ENCODE measurements at regions not wholly inside any gene's neighbourhood (a gene's known extent, or its start where the extent isn't known, plus 50 kb on each side); places are given as distances from the start of the nearest gene placed in this dataset.

DNA sequence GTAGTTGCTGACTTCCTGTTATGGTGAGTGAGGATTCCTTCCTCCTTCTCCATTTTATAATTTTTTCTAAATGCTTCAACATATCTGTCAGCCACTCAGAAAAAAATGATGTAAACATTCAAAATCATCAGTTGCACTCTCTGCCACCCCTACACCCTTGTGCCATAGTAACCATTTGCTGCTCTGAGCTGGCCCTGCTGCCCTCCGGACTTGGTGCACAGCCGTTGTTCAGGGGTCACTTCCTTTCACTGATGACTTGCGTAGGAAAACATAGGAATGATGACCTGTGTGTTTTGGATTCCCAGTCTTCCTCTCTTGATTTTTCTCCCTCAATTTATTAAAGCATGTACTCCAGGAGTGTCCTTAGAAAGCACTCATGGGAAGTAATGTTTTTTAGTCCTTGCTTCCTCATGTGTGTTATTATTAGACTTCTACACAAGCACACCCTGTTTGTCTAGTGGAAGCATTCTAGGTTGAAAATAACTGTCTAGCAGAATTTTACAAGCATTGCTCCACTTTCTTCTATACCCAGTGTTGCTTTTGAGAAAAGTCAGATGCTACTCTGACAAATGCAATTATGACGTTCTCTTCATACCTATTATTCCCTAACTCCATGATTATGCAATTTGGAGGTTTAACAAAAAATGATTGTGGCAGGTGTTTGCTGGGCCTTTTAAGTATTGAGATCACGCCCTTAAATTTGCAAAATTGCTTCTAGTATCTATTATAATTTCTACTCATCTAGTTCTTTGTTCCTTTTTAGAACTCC is 62.6 kb upstream of the MTPN start:
- peak; percentile 75 to 76 for DNase-seq (ENCODE audit: low read depth in 2 of 2)

DNA sequence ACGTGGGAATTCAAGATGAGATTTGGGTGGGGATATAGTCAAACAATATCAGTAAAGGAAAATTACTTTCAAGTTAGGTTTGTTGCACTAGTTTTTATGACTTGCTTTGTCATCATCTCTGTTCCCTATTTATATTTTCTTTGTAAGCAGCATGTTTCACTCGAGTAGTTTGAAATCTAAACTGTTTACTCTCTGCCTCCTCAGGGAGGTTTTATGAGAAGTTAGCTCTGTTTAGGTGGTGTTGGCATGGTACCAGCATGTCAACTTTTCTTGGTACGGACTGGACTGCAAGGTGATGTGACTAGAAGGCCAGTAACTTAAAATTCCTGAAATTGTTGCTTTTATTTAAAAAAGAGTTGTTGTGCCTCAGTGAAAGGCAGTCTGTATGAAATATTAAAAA is 59.2 kb upstream of the MTPN start:
- no peak for DNase-seq (ENCODE audit: low read depth in 2 of 2)

DNA sequence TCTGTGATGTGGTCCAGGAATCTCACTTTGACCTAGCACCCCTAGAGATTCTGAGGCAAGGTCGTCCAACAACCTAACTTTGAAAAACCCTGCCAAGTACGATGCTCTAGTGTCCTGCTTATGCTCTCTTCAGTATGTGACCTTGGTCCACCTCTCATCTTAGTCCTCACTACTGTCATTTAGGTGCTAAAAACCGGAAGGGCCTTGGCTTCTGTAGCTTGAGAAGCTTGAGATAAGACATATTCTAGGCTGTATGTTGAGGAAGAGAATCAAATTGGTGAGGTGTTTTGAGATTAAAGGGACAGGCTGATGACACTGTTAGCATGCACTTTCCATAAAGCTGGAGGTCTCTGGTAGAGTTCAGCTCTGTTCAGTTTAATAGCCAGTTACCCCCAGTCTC is 57.0 kb upstream of the MTPN start:
- no peak for DNase-seq (ENCODE audit: low read depth in 2 of 2)

DNA sequence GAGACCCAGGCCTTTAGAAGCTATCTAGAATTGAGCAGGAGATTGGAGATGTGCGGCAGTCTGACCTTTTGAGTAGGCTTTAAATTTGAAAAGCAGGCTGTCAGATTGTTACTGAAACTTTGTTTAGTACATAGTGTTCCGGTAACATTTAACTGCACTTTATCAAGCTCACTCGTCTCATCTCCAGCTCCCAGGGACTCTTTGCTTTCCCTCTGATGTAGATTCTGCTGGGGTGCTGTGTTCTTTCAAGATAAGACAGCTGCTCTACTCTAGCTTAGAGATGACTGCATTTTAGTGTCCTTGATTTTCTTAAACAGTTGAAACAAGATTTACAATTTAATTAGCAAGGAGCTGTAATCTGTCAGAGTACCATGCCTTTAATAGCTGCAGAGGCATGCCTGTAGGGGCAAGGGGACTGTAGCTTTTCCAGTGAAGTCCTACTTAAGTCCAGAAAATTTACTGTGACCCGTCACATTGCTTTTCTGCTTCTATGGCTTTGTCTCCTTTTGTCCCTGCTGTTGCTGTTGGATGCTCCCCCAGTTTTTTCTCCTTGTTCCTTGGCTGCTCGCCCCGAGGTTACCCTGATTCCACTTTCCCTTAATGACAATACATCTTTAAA is 56.4 kb upstream of the MTPN start:
- no peak for DNase-seq (ENCODE audit: low read depth in 2 of 2)

DNA sequence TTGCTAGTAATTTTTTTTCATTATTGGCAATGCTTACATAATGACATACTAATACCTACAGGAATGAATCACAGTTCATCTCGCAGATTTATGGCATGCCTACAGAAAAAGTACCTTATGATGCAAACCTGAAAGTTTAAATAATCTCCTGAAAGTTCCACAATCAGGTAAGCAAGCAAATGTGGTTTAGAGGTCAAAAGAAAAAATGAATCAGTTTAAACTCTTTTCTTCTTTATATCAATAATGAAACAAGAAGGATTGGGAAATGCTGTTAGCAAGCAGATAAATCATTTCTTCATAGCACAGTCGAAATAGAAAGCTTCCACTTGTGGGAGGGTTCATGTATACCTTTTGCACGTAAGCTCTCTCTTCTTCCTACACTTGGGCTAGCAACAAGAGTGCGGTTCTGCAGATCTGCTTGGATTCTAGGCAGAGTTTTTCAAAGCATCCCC is 53.7 kb upstream of the MTPN start:
- no peak for DNase-seq (ENCODE audit: low read depth in 2 of 2)

DNA sequence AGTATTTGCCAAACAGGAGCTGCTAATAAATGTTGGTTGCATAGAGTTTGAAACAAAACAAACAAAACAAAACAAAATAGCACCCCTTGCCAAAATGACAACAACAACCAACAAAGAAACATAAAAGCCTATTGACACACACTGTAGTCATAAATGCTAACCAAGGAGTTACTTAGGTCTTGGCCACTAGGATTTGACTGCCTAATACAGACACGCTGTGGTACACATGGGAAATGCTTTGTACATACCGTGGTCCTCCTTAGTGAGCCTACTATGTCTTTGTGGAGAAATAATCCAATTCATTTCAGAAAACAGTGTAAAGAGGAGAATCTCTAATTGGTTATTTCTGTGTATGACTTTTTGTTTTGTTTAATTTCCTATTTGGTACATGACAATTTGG is 53.2 kb upstream of the MTPN start:
- DNase-seq (ENCODE audit: low read depth in 2 of 2) = no peak

DNA sequence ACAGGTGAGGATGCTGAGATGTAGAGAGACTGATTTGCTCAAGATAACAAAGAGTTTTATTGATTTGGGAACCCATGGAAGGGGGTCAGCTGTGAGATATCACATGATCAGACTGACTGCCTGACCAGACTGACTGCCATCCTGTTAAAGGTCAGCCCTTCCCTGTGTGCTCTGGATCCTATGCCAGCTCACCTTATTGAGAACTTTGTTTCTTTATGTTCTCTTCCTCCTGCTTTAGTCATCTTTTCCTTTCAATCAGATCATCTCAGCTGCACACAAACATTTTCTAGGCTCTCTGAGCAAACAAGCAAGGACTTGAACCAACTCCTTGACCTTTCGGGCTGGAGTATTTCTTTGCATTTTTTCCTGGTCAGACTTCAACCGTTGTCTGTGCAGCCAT is 50.0 kb upstream of the MTPN start:
- no peak for DNase-seq (ENCODE audit: low read depth in 2 of 2)

Measured in dermis microvascular lymphatic vessel endothelial cell (primary cell).